ENCODE measurements at regions not wholly inside any gene's neighbourhood (a gene's known extent, or its start where the extent isn't known, plus 50 kb on each side); places are given as distances from the start of the nearest gene placed in this dataset.
"Not testable (repeated sequence)": the region's sequence is repeated elsewhere in the genome, so short reads cannot be mapped to it uniquely, and the experiment has no call there.

GRCh38 chr10:22119575-22119974, 98.2 kb downstream of the EBLN1 start:
- H3K27ac Mint-ChIP-seq; H3K4me1 Mint-ChIP-seq (ENCODE audit: low read depth); H3K9me3 Mint-ChIP-seq; H3K36me3 Mint-ChIP-seq (ENCODE audit: low read depth); H3K27me3 Mint-ChIP-seq (ENCODE audit: low read depth); intact Hi-C loops (cut with micrococcal nuclease); H3K4me3 Mint-ChIP-seq (ENCODE audit: low read depth); DNase-seq (ENCODE audit: low spot score): not testable (repeated sequence)

GRCh38 chr10:22111705-22112104, 106.1 kb downstream of the EBLN1 start:
- H3K27ac Mint-ChIP-seq: no peak overlapping the region
- no peaks in the 10 kb centered on the region for H3K4me1 Mint-ChIP-seq (ENCODE audit: low read depth)
- intact Hi-C loops (cut with micrococcal nuclease): no loop called here
- H3K36me3 Mint-ChIP-seq (ENCODE audit: low read depth): no peaks in the 10 kb centered on the region
- H3K27me3 Mint-ChIP-seq (ENCODE audit: low read depth): peaks cover 10% of the 10 kb centered on the region
- H3K9me3 Mint-ChIP-seq: no peaks in the 10 kb centered on the region
- no peak overlapping the region for H3K4me3 Mint-ChIP-seq (ENCODE audit: low read depth)
- DNase-seq (ENCODE audit: low spot score): no peak

DNA sequence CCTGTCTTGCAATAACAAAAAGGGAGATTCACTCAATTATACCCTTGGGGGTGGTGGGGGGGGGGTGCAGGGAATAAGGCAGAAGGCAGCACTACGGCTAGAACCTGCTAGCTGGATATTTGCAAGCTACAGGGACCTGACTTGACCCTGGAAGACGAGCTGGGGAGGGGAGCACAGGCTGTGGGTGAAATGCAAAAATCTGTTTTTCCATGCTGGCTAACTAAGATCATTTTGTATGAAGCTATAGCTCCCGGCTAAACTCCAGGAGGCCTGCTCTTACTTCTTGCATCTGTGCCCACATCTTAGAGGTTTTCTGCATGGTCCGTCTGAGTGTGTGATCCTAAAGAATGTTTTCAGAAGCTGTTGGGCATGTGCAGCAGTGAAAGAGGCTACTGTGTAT, 106.6 kb downstream of the EBLN1 start:
- Mint-ChIP-seq H3K4me1 (ENCODE audit: low read depth) (no peaks in the 10 kb centered on the region), H3K4me3 (ENCODE audit: low read depth) (no peak overlapping the region), H3K36me3 (ENCODE audit: low read depth) (no peaks in the 10 kb centered on the region), H3K27ac (no peak overlapping the region), H3K9me3 (no peaks in the 10 kb centered on the region), H3K27me3 (ENCODE audit: low read depth) (peaks cover 9% of the 10 kb centered on the region)
- no peak for DNase-seq (ENCODE audit: low spot score)
- intact Hi-C loops (cut with micrococcal nuclease): no loop called here

DNA sequence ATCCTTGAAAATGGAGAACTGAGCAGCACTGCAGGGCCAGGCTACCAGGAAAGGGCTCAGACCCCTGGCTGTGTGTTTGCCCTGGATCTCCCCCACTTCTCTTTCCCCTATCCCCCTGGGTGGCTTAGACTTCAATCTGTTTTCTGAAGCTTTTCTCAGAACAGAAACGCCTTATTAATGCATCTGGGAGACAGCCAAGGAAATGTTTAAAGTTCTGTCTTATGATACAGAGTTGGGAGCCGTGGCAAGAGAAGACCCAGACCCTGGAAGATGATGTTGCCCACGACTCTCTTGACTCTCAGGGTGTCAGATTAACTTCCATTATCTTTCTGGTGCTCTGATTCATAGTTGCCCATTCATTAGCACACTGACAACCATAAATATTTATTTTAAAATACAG, 107.1 kb downstream of the EBLN1 start:
- DNase-seq (ENCODE audit: low spot score): no peak
- peaks cover 9% of the 10 kb centered on the region for H3K27me3 Mint-ChIP-seq (ENCODE audit: low read depth)
- H3K27ac Mint-ChIP-seq: no peak overlapping the region
- H3K9me3 Mint-ChIP-seq: no peaks in the 10 kb centered on the region
- no peak overlapping the region for H3K4me3 Mint-ChIP-seq (ENCODE audit: low read depth)
- H3K4me1 Mint-ChIP-seq (ENCODE audit: low read depth): no peaks in the 10 kb centered on the region
- intact Hi-C loops (cut with micrococcal nuclease): no loop called here
- no peaks in the 10 kb centered on the region for H3K36me3 Mint-ChIP-seq (ENCODE audit: low read depth)

DNA sequence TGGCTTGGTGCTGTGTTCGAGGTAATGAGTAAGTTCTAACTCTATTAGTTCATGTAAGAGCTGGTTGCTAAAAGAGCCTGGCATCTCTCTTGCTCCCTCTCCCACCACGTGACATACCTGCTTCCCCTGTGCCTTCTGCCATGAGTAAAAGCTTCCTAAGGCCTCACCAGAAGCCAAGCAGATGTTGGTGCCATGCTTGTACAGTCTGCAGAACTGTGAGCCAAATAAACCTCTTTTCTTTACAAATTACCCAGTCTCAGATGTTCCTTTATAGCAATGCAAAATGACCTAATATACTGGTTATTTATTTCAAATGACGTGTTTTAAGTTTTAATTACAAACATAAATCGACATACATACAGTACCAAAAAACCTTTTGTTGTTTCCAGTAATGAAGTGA, 101.7 kb upstream of the DNAJC1 start:
- H3K36me3 Mint-ChIP-seq (ENCODE audit: low read depth): no peaks in the 10 kb centered on the region
- H3K4me3 Mint-ChIP-seq (ENCODE audit: low read depth): no peak overlapping the region
- peaks cover 3% of the 10 kb centered on the region for H3K27me3 Mint-ChIP-seq (ENCODE audit: low read depth)
- intact Hi-C loops (cut with micrococcal nuclease): no loop called here
- H3K27ac Mint-ChIP-seq: no peak overlapping the region
- H3K9me3 Mint-ChIP-seq: no peaks in the 10 kb centered on the region
- H3K4me1 Mint-ChIP-seq (ENCODE audit: low read depth): no peaks in the 10 kb centered on the region
- no peak for DNase-seq (ENCODE audit: low spot score)

DNA sequence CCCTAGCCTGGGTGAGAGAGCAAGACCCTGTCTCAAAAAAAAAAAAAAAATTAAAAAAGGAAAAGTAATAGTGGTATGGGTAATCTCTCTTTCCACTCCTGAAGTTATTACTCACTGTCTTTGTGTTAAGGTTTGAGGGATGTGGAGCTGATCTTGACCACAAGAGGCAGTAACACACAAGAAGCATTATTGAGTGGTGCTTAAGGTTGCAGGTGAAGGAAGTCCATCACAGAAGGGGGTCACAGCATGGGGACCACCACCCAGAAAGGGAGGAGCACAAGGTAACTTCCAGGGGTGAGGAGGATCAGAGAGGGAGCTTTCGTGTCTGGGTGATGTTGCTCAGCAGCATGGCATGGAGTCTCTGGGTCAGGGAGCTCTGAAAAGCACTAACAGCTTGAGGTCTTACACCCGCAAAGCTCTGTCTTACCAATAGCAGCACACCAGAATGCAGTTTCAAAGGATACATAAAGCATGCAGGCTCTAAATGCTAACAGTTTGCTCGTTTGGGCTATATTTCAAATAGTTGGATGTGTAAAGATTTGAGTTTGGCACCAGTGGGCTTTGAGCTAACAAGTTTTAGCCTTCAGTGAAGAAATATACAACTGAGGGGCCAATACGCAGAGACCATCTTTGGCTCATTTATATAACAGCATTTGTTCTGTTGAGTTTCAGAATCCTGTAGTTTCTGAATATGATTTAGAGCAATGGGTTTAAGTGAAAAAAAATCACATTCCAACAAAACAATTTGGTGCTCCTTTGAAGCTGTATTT, 100.4 kb upstream of the DNAJC1 start:
- intact Hi-C loops (cut with micrococcal nuclease): no loop called here
- Mint-ChIP-seq H3K4me1 (ENCODE audit: low read depth) (no peaks in the 10 kb centered on the region), H3K27me3 (ENCODE audit: low read depth) (no peaks in the 10 kb centered on the region), H3K36me3 (ENCODE audit: low read depth) (no peaks in the 10 kb centered on the region), H3K4me3 (ENCODE audit: low read depth) (no peak overlapping the region), H3K27ac (no peak overlapping the region), H3K9me3 (no peaks in the 10 kb centered on the region)
- DNase-seq (ENCODE audit: low spot score): no peak

DNA sequence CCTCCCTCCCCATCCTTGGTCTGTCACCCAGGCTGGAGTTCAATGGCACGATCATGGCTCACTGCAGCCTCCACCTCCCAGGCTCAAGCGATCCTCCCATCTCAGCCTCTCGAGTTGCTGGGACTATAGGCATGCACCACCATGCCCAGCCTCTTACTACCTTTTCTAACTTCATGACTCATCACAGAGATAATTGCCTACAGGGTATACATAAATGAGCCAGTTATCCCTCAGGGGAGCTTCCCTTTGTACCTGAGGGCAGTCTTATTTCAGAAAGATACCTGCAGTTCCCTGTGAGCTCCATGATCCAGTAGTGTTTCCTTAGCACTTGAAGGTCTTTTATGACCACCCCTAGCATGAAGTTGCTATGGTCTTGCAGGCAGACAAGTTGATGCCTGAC, 94.2 kb upstream of the DNAJC1 start:
- Mint-ChIP-seq H3K27me3 (ENCODE audit: low read depth) (no peaks in the 10 kb centered on the region), H3K27ac (no peak overlapping the region), H3K9me3 (no peaks in the 10 kb centered on the region), H3K4me3 (ENCODE audit: low read depth) (no peak overlapping the region), H3K36me3 (ENCODE audit: low read depth) (no peaks in the 10 kb centered on the region), H3K4me1 (ENCODE audit: low read depth) (no peaks in the 10 kb centered on the region)
- intact Hi-C loops (cut with micrococcal nuclease): no loop called here
- no peak for DNase-seq (ENCODE audit: low spot score)

DNA sequence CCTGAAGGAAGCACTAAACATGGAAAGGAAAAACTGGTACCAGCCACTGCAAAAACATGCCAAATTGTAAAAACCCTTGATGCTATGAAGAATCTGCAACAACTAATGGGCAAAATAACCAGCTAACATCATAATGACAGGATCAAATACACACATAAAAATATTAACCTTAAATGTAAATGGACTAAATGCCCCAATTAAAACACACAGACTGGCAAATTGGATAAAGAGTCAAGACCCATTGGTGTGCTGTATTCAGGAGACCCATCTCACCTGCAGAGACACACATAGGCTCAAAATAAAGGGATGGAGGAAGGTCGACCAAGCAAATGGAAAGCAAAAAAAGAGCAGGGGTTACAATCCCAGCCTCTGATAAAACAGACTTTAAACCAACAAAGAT, 87.7 kb upstream of the DNAJC1 start:
- H3K4me1 Mint-ChIP-seq (ENCODE audit: low read depth); H3K9me3 Mint-ChIP-seq; H3K4me3 Mint-ChIP-seq (ENCODE audit: low read depth); DNase-seq (ENCODE audit: low spot score); H3K36me3 Mint-ChIP-seq (ENCODE audit: low read depth); intact Hi-C loops (cut with micrococcal nuclease); H3K27ac Mint-ChIP-seq: not testable (repeated sequence)
- peaks cover 12% of the 10 kb centered on the region for H3K27me3 Mint-ChIP-seq (ENCODE audit: low read depth)

DNA sequence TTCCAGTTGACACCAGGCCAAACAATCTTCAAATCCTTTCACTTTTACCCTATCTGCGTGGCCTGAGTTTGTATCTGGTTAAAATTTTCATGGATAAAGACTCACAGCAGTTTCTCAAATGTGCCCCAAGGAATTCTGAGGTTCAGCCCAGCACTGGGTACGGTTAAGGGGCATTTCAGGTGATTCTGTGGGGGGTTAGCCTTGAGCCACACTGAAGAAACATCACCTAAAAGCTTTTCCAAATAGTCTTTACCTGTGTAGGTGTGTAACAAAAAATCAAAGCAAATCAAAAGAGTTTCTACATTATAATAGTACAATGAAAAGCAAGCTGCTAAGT, 83.8 kb upstream of the DNAJC1 start:
- Mint-ChIP-seq H3K27me3 (ENCODE audit: low read depth) (peaks cover 9% of the 10 kb centered on the region), H3K36me3 (ENCODE audit: low read depth) (no peaks in the 10 kb centered on the region), H3K4me1 (ENCODE audit: low read depth) (no peaks in the 10 kb centered on the region), H3K27ac (no peak overlapping the region), H3K9me3 (no peaks in the 10 kb centered on the region), H3K4me3 (ENCODE audit: low read depth) (no peak overlapping the region)
- no peak for DNase-seq (ENCODE audit: low spot score)
- intact Hi-C loops (cut with micrococcal nuclease): no loop called here

DNA sequence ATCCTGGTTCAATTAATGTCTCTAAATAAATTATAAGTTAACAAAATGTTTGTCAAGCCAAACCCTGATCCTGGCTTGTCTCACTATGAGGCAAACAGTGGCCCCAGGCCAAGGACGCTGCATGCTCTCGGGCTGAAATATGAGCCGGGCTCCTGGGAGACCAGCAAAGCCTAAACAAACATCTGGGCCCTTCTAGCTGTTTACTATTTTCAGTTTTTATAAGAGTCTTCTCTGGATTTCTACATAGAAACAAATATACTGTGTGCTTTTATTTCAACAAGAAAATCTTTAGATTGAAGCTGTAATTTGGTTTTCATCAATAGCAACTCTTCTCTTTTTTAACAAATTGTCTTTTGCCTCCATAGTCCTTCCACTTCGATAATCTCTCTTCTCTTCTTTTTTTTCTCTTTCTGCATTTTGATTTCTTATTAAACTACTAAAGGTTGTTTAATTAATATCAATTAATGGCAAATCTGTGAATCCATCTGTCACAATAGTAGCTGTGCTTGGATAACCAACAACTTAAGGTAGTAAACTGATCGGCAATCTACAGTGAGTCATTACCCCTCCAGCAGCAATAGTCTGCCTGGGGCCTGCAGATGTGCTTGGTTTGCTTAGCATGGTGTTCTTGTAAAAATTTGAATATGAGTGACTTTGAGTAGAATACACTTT, 83.3 kb upstream of the DNAJC1 start:
- Mint-ChIP-seq H3K36me3 (ENCODE audit: low read depth) (no peaks in the 10 kb centered on the region), H3K9me3 (no peaks in the 10 kb centered on the region), H3K27me3 (ENCODE audit: low read depth) (peaks cover 5% of the 10 kb centered on the region), H3K4me1 (ENCODE audit: low read depth) (no peaks in the 10 kb centered on the region), H3K4me3 (ENCODE audit: low read depth) (no peak overlapping the region), H3K27ac (no peak overlapping the region)
- intact Hi-C loops (cut with micrococcal nuclease): no loop called here
- DNase-seq (ENCODE audit: low spot score): no peak

GRCh38 chr10:22079921-22080320, 76.4 kb upstream of the DNAJC1 start:
- H3K27me3 Mint-ChIP-seq (ENCODE audit: low read depth); intact Hi-C loops (cut with micrococcal nuclease); H3K4me3 Mint-ChIP-seq (ENCODE audit: low read depth); H3K27ac Mint-ChIP-seq; H3K9me3 Mint-ChIP-seq; H3K4me1 Mint-ChIP-seq (ENCODE audit: low read depth); DNase-seq (ENCODE audit: low spot score); H3K36me3 Mint-ChIP-seq (ENCODE audit: low read depth): not testable (repeated sequence)

GRCh38 chr10:22071332-22071731, 67.8 kb upstream of the DNAJC1 start:
- Mint-ChIP-seq H3K4me3 (ENCODE audit: low read depth) (no peak overlapping the region), H3K4me1 (ENCODE audit: low read depth) (no peaks in the 10 kb centered on the region), H3K9me3 (peaks cover 12% of the 10 kb centered on the region), H3K27ac (no peak overlapping the region), H3K36me3 (ENCODE audit: low read depth) (no peaks in the 10 kb centered on the region), H3K27me3 (ENCODE audit: low read depth) (peaks cover 2% of the 10 kb centered on the region)
- DNase-seq (ENCODE audit: low spot score): no peak
- intact Hi-C loops (cut with micrococcal nuclease): no loop called here

DNA sequence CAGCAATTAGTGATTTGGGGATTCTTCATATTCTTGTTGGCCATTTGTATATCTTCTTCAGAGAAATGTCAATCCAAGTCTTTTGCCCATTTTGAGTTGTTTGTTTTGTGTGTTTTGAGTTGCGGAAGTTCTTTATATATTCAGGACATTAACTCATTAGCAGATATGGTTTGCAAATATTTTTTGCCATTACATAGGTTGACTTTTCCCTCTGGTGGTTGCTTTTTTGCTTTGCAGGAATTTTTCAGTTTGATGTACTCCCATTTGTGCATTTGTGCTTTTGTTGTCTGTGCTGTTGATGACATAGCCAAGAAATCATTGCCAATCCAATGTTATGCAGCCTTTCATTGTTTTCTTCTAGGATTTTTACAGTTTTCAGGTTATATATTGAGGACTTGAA, 63.6 kb upstream of the DNAJC1 start:
- Mint-ChIP-seq H3K36me3 (ENCODE audit: low read depth) (no peaks in the 10 kb centered on the region), H3K9me3 (peaks cover 11% of the 10 kb centered on the region), H3K4me3 (ENCODE audit: low read depth) (no peak overlapping the region), H3K27me3 (ENCODE audit: low read depth) (no peaks in the 10 kb centered on the region), H3K4me1 (ENCODE audit: low read depth) (no peaks in the 10 kb centered on the region), H3K27ac (no peak overlapping the region)
- intact Hi-C loops (cut with micrococcal nuclease): no loop called here
- no peak for DNase-seq (ENCODE audit: low spot score)
